ENCODE measurements at regions not wholly inside any gene's neighbourhood (a gene's known extent, or its start where the extent isn't known, plus 50 kb on each side); places are given as distances from the start of the nearest gene placed in this dataset.

DNA sequence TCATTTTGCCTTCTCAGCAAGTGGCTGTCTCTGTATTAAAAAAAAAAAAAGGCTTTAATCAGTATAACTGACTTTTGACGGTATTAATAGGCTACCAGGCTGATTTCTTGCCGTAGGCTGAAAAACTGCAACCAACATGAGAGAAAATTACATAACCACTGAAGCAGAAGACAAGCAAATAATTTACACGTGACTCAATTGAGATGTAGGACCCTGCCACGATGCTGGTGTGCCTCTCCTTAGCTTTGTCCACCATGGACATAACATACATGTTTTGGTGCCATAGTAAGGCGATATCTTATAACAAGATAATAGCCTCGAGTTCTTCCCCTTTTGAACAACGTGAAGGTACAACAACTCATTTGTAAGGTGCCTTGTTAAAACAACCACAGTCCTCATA is 88.7 kb upstream of the GRIP1 start:
- Mint-ChIP-seq H3K4me1 (peaks cover 11% of the 10 kb centered on the region), H3K27ac (no peak overlapping the region), H3K4me3 (no peak overlapping the region), H3K36me3 (no peaks in the 10 kb centered on the region), H3K27me3 (ENCODE audit: low read depth) (no peaks in the 10 kb centered on the region), H3K9me3 (no peaks in the 10 kb centered on the region)
- TF ChIP-seq, protein P1, sequence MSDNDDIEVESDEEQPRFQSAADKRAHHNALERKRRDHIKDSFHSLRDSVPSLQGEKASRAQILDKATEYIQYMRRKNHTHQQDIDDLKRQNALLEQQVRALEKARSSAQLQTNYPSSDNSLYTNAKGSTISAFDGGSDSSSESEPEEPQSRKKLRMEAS (CRISPR knock-in tag; IDR thresholded peaks at IDR 0.05) = no peak
- TF ChIP-seq, protein P2, sequence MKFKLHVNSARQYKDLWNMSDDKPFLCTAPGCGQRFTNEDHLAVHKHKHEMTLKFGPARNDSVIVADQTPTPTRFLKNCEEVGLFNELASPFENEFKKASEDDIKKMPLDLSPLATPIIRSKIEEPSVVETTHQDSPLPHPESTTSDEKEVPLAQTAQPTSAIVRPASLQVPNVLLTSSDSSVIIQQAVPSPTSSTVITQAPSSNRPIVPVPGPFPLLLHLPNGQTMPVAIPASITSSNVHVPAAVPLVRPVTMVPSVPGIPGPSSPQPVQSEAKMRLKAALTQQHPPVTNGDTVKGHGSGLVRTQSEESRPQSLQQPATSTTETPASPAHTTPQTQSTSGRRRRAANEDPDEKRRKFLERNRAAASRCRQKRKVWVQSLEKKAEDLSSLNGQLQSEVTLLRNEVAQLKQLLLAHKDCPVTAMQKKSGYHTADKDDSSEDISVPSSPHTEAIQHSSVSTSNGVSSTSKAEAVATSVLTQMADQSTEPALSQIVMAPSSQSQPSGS (CRISPR knock-in tag; IDR thresholded peaks at IDR 0.05; ENCODE audit: borderline replicate concordance, low read depth) = no peak
- TF ChIP-seq GRHL2 (CRISPR knock-in tag; IDR thresholded peaks at IDR 0.05; ENCODE audit: insufficient replicate concordance, severe bottlenecking) (no peak), FOXK1 (CRISPR knock-in tag; IDR thresholded peaks at IDR 0.05) (no peak), NFE2L1 (CRISPR knock-in tag; IDR thresholded peaks at IDR 0.05) (no peak), CBFB (CRISPR knock-in tag; IDR thresholded peaks at IDR 0.05; ENCODE audit: low read depth) (no peak), FOXP1 (CRISPR knock-in tag; IDR thresholded peaks at IDR 0.05; ENCODE audit: borderline replicate concordance) (no peak), RORB (CRISPR knock-in tag; IDR thresholded peaks at IDR 0.05) (no peak), KAT7 (CRISPR knock-in tag; IDR thresholded peaks at IDR 0.05; ENCODE audit: borderline replicate concordance) (no peak)
- TF ChIP-seq, protein P3, sequence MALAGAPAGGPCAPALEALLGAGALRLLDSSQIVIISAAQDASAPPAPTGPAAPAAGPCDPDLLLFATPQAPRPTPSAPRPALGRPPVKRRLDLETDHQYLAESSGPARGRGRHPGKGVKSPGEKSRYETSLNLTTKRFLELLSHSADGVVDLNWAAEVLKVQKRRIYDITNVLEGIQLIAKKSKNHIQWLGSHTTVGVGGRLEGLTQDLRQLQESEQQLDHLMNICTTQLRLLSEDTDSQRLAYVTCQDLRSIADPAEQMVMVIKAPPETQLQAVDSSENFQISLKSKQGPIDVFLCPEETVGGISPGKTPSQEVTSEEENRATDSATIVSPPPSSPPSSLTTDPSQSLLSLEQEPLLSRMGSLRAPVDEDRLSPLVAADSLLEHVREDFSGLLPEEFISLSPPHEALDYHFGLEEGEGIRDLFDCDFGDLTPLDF (CRISPR knock-in tag; IDR thresholded peaks at IDR 0.05) = no peak
- TF ChIP-seq, protein P4, sequence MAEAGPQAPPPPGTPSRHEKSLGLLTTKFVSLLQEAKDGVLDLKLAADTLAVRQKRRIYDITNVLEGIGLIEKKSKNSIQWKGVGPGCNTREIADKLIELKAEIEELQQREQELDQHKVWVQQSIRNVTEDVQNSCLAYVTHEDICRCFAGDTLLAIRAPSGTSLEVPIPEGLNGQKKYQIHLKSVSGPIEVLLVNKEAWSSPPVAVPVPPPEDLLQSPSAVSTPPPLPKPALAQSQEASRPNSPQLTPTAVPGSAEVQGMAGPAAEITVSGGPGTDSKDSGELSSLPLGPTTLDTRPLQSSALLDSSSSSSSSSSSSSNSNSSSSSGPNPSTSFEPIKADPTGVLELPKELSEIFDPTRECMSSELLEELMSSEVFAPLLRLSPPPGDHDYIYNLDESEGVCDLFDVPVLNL (CRISPR knock-in tag; IDR thresholded peaks at IDR 0.05; ENCODE audit: borderline replicate concordance, low read depth) = no peak
- CTCF ChIA-PET = no interaction called here
- no peak for ATAC-seq
- DNase-seq (ENCODE audit: low spot score) = no peak
- POLR2A ChIA-PET = no interaction called here

DNA sequence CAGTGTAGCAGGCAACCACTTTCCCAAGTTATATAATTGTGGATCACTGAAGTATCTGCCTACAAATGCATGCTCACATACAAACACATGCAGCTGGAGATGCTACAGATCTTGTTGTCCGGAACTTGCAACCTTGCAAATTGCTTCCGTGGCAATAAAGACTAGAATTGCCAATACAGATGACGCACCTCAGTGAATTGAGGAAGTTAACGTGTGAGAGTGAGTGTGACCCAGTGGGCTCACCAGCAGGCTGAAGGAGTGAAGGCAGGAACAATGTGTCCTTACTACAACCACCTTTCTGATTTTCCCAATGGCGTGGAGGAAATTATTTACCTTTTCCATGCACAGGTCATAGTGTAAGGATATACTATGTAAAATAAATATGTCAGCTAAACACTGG is 89.4 kb upstream of the GRIP1 start:
- POLR2A ChIA-PET = no interaction called here
- Mint-ChIP-seq H3K36me3 (no peaks in the 10 kb centered on the region), H3K27me3 (ENCODE audit: low read depth) (no peaks in the 10 kb centered on the region), H3K4me1 (peaks cover 11% of the 10 kb centered on the region), H3K4me3 (no peak overlapping the region), H3K27ac (no peak overlapping the region), H3K9me3 (no peaks in the 10 kb centered on the region)
- TF ChIP-seq SMAD4 (CRISPR knock-in tag; IDR thresholded peaks at IDR 0.05) (no peak), ZNF219 (CRISPR knock-in tag; IDR thresholded peaks at IDR 0.05; ENCODE audit: borderline replicate concordance) (no peak), OVOL2 (CRISPR knock-in tag; IDR thresholded peaks at IDR 0.05; ENCODE audit: borderline replicate concordance) (no peak), JAZF1 (CRISPR knock-in tag; IDR thresholded peaks at IDR 0.05) (no peak), TP53 (CRISPR knock-in tag; IDR thresholded peaks at IDR 0.05) (no peak), CREB1 (CRISPR knock-in tag; IDR thresholded peaks at IDR 0.05) (no peak), ZNF138 (CRISPR knock-in tag; conservative IDR thresholded peaks at IDR 0.05) (no peak)
- TF ChIP-seq, protein P5, sequence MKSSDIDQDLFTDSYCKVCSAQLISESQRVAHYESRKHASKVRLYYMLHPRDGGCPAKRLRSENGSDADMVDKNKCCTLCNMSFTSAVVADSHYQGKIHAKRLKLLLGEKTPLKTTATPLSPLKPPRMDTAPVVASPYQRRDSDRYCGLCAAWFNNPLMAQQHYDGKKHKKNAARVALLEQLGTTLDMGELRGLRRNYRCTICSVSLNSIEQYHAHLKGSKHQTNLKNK (CRISPR knock-in tag; IDR thresholded peaks at IDR 0.05) = no peak
- TF ChIP-seq, protein P6, sequence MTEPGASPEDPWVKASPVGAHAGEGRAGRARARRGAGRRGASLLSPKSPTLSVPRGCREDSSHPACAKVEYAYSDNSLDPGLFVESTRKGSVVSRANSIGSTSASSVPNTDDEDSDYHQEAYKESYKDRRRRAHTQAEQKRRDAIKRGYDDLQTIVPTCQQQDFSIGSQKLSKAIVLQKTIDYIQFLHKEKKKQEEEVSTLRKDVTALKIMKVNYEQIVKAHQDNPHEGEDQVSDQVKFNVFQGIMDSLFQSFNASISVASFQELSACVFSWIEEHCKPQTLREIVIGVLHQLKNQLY (CRISPR knock-in tag; IDR thresholded peaks at IDR 0.05) = no peak
- TF ChIP-seq, protein P7, sequence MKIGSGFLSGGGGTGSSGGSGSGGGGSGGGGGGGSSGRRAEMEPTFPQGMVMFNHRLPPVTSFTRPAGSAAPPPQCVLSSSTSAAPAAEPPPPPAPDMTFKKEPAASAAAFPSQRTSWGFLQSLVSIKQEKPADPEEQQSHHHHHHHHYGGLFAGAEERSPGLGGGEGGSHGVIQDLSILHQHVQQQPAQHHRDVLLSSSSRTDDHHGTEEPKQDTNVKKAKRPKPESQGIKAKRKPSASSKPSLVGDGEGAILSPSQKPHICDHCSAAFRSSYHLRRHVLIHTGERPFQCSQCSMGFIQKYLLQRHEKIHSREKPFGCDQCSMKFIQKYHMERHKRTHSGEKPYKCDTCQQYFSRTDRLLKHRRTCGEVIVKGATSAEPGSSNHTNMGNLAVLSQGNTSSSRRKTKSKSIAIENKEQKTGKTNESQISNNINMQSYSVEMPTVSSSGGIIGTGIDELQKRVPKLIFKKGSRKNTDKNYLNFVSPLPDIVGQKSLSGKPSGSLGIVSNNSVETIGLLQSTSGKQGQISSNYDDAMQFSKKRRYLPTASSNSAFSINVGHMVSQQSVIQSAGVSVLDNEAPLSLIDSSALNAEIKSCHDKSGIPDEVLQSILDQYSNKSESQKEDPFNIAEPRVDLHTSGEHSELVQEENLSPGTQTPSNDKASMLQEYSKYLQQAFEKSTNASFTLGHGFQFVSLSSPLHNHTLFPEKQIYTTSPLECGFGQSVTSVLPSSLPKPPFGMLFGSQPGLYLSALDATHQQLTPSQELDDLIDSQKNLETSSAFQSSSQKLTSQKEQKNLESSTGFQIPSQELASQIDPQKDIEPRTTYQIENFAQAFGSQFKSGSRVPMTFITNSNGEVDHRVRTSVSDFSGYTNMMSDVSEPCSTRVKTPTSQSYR (CRISPR knock-in tag; IDR thresholded peaks at IDR 0.05) = no peak
- TF ChIP-seq, protein P1 (CRISPR knock-in tag; IDR thresholded peaks at IDR 0.05) = no peak
- no peak for DNase-seq (ENCODE audit: low spot score)
- CTCF ChIA-PET = no interaction called here
- no peak for ATAC-seq
